OCI-LY7 (cell line): ENCODE measurements at regions not wholly inside any gene's neighbourhood (a gene's known extent, or its start where the extent isn't known, plus 50 kb on each side); places are given as distances from the start of the nearest gene placed in this dataset.

Experiments
- BruUV-seq: library from RNA; stranded (reverse); fragments of 400-500 nt; replicated peaks from 2 replicates; lab custom pipeline; 2021; lab: Mats Ljungman, UMichigan
- CTCF ChIA-PET: fragments of 300-600 bp; sonication (Branson Sonifier 250); formaldehyde crosslinking; loops from one replicate; lab custom pipeline; 2022; ENCODE audit warnings: antibody characterized with exemption; ENCODE audit not compliant: unreplicated experiment; lab: Charles Lee
- POLR2A ChIA-PET: fragments of 300-600 bp; sonication (Branson Sonifier 250); formaldehyde crosslinking; loops from one replicate; lab custom pipeline; 2022; ENCODE audit warnings: antibody characterized with exemption; lab: Charles Lee
- DNase-seq: peaks from one replicate; pipeline ENCODE4 v3.0.0-alpha.2; 2015; ENCODE audit warnings: low spot score
- H2AFZ ChIP-seq: fragments of 200-600 bp; sonication (generic), shearing (Covaris generic); 2 replicates; pipeline ENCODE4 v1.6.1; 2014; ENCODE audit warnings: mild to moderate bottlenecking, antibody characterized with exemption, low read length, moderate library complexity
- H3K27ac ChIP-seq: fragments of 200-600 bp; sonication (generic); 2 replicates; pipeline ENCODE4 v1.5.1; 2014; ENCODE audit warnings: mixed run types, low read depth, mild to moderate bottlenecking, moderate library complexity, low read length, inconsistent platforms; ENCODE audit not compliant: poor library complexity, severe bottlenecking
- H3K36me3 ChIP-seq: fragments of 200-600 bp; sonication (generic); 2 replicates; pipeline ENCODE4 v1.6.1; 2014; ENCODE audit warnings: mild to moderate bottlenecking, antibody characterized with exemption, low read length, moderate library complexity, mixed read lengths; ENCODE audit not compliant: insufficient read depth
- H3K4me1 ChIP-seq: fragments of 200-600 bp; sonication (generic); 2 replicates; pipeline ENCODE4 v1.5.1; 2014; ENCODE audit warnings: mild to moderate bottlenecking, low read length; ENCODE audit not compliant: insufficient read depth, poor library complexity, severe bottlenecking
- H3K4me2 ChIP-seq: fragments of 200-600 bp; sonication (generic); 2 replicates; pipeline ENCODE4 v1.6.1; 2014; ENCODE audit warnings: mild to moderate bottlenecking, low read length
- H3K4me3 ChIP-seq: fragments of 200-600 bp; sonication (generic); 2 replicates; pipeline ENCODE4 v1.5.1; 2014; ENCODE audit warnings: mild to moderate bottlenecking, low read depth, low read length; ENCODE audit not compliant: poor library complexity, severe bottlenecking
- H3K79me2 ChIP-seq: fragments of 200-600 bp; sonication (generic); 2 replicates; pipeline ENCODE4 v1.6.1; 2016; ENCODE audit warnings: low read depth, mild to moderate bottlenecking, low read length, moderate library complexity, mixed read lengths; ENCODE audit not compliant: insufficient read depth
- H3K9me2 ChIP-seq: fragments of 200-600 bp; sonication (generic); 2 replicates; pipeline ENCODE4 v1.6.1; 2016; ENCODE audit warnings: mild to moderate bottlenecking, low read length, mixed read lengths; ENCODE audit not compliant: insufficient read depth
- H3K9me3 ChIP-seq: fragments of 200-600 bp; sonication (generic); 2 replicates; pipeline ENCODE4 v1.6.1; 2014; ENCODE audit warnings: mild to moderate bottlenecking, mixed run types, low read length, mixed read lengths
- H4K20me1 ChIP-seq: fragments of 200-600 bp; sonication (generic); 2 replicates; pipeline ENCODE4 v1.6.1; 2014; ENCODE audit warnings: mild to moderate bottlenecking, antibody characterized with exemption, low read length, moderate library complexity, mixed read lengths; ENCODE audit not compliant: insufficient read depth
- EZH2phosphoT487 ChIP-seq: fragments of 200-600 bp; sonication (generic); IDR thresholded peaks from 2 replicates; pipeline ENCODE4 v1.6.1; 2018; ENCODE audit warnings: low read depth, borderline replicate concordance, mild to moderate bottlenecking, mixed run types, antibody characterized with exemption, low read length, moderate library complexity, mixed read lengths
- intact Hi-C: fragments of 100-400 bp; cut with micrococcal nuclease; formaldehyde crosslinking; loops from one replicate; pipeline ENCODE4 v1.10.0; 2022; ENCODE audit not compliant: unreplicated experiment
- TF ChIP-seq, protein P1 (sequence below): fragments of 200-600 bp; sonication (generic); conservative IDR thresholded peaks from 2 replicates; pipeline ENCODE4 v1.5.1; 2014; ENCODE audit warnings: mild to moderate bottlenecking, antibody characterized with exemption, low read length, moderate library complexity, mixed read lengths

GRCh38 chr5:39717176-39717897 is 292.6 kb upstream of the DAB2 start:
- Histone ChIP-seq H3K36me3 (no peaks in the 10 kb centered on the region), H3K9me2 (no peaks in the 10 kb centered on the region), H2AFZ (peak overlapping the region; percentile 19; the same call in 1 of the 2 replicates), H3K4me1 (no peaks in the 10 kb centered on the region), H3K79me2 (no peaks in the 10 kb centered on the region), H3K4me2 (no peak overlapping the region), H3K27ac (no peak overlapping the region), H3K9me3 (no peaks in the 10 kb centered on the region), H4K20me1 (no peaks in the 10 kb centered on the region), H3K4me3 (no peak overlapping the region)
- ChIA-PET POLR2A (interaction anchor here (0.6 kb wide), 1 partner anchor 1744 kb away, joined by 3 read pairs; no protein-coding TSS in a partner anchor), CTCF (no interaction called here)
- TF ChIP-seq, protein P1, sequence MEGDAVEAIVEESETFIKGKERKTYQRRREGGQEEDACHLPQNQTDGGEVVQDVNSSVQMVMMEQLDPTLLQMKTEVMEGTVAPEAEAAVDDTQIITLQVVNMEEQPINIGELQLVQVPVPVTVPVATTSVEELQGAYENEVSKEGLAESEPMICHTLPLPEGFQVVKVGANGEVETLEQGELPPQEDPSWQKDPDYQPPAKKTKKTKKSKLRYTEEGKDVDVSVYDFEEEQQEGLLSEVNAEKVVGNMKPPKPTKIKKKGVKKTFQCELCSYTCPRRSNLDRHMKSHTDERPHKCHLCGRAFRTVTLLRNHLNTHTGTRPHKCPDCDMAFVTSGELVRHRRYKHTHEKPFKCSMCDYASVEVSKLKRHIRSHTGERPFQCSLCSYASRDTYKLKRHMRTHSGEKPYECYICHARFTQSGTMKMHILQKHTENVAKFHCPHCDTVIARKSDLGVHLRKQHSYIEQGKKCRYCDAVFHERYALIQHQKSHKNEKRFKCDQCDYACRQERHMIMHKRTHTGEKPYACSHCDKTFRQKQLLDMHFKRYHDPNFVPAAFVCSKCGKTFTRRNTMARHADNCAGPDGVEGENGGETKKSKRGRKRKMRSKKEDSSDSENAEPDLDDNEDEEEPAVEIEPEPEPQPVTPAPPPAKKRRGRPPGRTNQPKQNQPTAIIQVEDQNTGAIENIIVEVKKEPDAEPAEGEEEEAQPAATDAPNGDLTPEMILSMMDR = no peak
- TF ChIP-seq EZH2phosphoT487 = no peak
- intact Hi-C loops = no loop called here
- no peak for DNase-seq
- BruUV-seq = no TSS peak

DNA sequence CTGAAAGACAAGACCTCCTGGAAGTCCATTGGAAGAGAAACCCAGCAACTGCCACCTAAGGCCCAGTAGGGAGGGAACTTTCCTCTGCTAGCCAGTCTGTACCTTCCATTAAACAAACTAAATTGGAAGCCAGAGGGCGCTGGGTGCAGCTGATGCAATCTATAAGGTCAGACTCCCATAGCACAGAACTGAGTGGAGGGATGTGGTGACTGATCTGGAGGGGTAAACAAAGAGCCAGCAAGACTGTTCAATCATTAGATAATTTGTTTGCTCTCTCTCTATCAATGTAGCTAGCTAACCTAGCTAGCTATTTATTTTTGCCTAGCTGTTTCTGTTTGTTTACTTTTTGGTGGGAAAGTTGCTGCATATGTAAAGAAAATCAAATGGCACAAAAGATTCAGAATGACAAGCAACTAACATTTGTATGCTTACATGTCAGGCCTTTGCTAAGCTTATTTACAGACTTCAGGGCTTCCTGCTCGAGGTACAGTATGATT is 291.8 kb upstream of the DAB2 start:
- H3K9me3 ChIP-seq = no peaks in the 10 kb centered on the region
- no peaks in the 10 kb centered on the region for H3K36me3 ChIP-seq
- peak; percentile 26 for DNase-seq
- H3K4me3 ChIP-seq = no peak overlapping the region
- H2AFZ ChIP-seq = peak overlapping the region; percentile 19; the same call in 1 of the 2 replicates
- no peaks in the 10 kb centered on the region for H3K4me1 ChIP-seq
- intact Hi-C loops = no loop called here
- H3K79me2 ChIP-seq = no peaks in the 10 kb centered on the region
- no peaks in the 10 kb centered on the region for H3K9me2 ChIP-seq
- TF ChIP-seq EZH2phosphoT487 = no peak
- TF ChIP-seq, protein P1 = peak; percentile 55
- no peak overlapping the region for H3K4me2 ChIP-seq
- BruUV-seq = no TSS peak
- H4K20me1 ChIP-seq = no peaks in the 10 kb centered on the region
- ChIA-PET POLR2A (interaction anchor here (0.6 to 0.7 kb wide), 2 partner anchors 17 to 20 kb away, joined by 3 read pairs; no protein-coding TSS in a partner anchor), CTCF (no interaction called here)
- no peak overlapping the region for H3K27ac ChIP-seq
